Gastroesophageal sphincter (tissue), 3 donors: ENCODE measurements at regions not wholly inside any gene's neighbourhood (a gene's known extent, or its start where the extent isn't known, plus 50 kb on each side); places are given as distances from the start of the nearest gene placed in this dataset.
"Not testable (repeated sequence)": the region's sequence is repeated elsewhere in the genome, so short reads cannot be mapped to it uniquely, and the experiment has no call there.

Source experiments
- CTCF ChIP-seq, 4 experiments: fragments of 200-600 bp in 2 of 4; fragments of 450-650 bp in 2 of 4; sonication (generic) in 1 of 4; IDR thresholded peaks; one replicate each; pipeline ENCODE4 v1.5.1; 2017 to 2019; ENCODE audit warnings: antibody characterized with exemption in 4 of 4, mild to moderate bottlenecking in 2 of 4, moderate library complexity in 2 of 4
- EP300 ChIP-seq: sonication (generic); formaldehyde crosslinking; IDR thresholded peaks from one replicate; pipeline ENCODE4 v1.6.1; 2017; ENCODE audit warnings: antibody characterized with exemption, mild to moderate bottlenecking
- POLR2A ChIP-seq, 2 donors: fragments of 450-650 bp; IDR thresholded peaks; one replicate each; pipeline ENCODE4 v1.6.1; 2017; ENCODE audit warnings: antibody characterized with exemption in 2 of 2, mild to moderate bottlenecking in 2 of 2, moderate library complexity in 1 of 2
- POLR2AphosphoS5 ChIP-seq: sonication (generic); formaldehyde crosslinking; IDR thresholded peaks from one replicate; pipeline ENCODE4 v1.6.1; 2017; ENCODE audit warnings: antibody characterized with exemption

- TF ChIP-seq CTCF (IDR thresholded peaks at IDR 0.05); EP300; POLR2A (IDR thresholded peaks at IDR 0.05); POLR2AphosphoS5: not testable (repeated sequence)
These were observed 150.2 kb downstream of the QRSL1 start for GRCh38 chr6:106779552-106779951.
